ENCODE measurements at regions not wholly inside any gene's neighbourhood (a gene's known extent, or its start where the extent isn't known, plus 50 kb on each side); places are given as distances from the start of the nearest gene placed in this dataset.

DNA sequence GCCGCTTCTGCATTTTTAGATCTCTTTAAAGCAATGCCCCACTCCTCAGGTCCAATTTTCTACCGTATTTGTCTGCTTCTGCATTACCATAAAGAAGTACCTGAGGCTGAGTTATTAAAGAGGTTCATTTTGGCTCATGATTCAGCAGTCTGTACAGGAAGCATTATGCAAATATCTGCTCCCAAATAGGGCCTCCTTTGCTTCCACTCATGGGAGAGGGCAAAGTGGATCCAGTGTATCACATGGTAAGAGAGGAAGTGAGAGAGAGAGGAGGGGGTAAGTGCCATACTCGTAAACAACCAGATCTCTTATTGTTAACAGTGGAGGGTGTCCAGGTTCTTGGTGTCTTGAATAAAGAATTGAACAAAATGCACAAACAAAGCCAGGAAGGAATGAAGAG, 316.1 kb upstream of the SEL1L start:
- DNase-seq = no peak

DNA sequence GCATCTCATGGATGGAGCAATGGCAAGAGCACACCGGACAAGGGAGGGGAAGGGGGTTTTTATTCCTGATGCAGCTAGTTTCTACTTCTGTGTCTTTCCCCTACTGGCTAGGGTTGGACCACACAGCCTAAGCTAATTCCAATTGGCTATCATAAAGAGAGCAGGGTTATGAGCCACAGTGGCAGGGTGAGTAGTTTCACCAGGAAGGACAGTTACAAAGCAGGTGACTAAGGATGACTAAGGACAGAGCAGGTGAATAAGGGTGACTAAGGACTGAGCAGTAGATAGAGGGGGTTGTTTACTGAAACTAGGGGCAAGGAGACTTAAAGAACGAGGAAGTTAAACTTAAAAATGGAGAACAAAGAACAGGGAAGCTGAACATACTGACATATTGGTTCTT, 321.4 kb upstream of the SEL1L start:
- DNase-seq = no peak

DNA sequence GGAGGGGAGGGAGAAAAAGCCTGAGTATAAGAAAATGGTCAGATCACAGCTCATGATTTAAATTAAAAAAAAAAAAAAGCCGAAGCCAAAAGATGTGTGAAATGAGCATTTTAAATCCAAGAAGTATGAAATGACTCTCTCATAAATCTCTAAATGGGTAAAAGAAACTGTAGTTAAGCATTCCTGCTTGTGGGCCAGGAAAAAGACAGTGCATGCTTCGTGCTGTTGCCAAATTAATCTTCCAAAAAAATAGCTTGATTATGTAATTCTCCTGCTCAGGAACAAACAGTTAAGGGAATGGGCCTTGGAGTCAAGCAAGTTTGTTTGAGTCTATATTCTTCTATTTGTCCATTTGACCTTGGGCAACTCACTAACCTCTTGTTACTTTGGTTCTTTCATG, 325.4 kb upstream of the SEL1L start:
- DNase-seq = no peak

DNA sequence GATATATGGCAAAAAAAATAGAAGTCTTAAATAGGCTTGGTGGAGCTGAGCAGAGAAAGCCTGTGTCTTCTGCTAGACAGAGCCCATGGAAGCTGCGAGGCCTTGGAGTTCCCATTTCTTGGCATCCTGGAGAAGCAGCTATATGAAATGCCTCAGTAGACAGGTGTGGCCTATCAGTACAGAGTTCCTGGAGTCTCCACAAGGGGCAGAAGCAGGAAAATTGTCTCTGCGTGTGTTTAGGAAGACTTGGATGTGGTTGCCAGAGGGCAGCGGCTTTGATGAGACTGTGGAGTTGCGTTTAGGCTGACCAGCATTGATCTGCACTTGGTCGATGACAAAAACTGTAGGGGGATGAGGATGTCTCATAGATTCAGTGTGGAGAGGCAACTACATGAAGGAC, 334.5 kb upstream of the SEL1L start:
- DNase-seq = no peak

DNA sequence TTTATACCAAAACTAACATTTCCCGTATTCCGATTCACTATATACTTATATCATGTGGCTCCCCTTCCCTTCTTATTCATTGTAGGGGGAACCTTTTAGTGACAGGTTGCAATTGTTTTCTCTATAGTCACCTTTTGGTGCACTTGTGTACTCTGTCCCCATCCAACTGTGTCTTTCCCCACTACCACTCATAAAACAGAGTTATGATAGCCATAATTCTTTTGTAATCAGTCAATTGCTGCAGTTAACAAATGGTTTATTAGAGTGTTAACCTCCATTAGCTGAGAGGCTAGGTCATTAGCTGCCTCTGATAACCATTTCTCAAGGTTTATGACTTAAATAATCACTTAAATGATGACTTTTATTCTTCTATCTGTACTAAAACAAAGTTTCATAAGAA, 338.1 kb upstream of the SEL1L start:
- no peak for DNase-seq

DNA sequence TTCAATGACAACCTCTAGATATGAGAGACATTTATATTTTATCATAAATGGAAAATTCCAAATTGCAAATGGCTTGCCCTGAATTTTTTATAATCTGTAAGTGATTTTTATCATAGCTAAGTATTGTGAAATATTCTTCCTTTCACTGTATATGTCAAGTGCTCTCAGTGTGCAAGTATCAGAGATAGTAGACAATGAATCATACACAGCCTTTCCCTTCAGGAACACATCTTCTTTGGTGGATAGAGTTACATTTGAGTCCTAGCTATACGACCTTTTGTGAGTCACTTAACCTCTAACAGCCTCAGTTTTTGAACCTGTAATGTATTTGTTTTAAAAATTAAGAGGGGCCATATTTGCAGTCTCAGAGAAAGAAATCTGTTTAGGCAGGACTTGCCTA, 350.7 kb upstream of the SEL1L start:
- no peak for DNase-seq

DNA sequence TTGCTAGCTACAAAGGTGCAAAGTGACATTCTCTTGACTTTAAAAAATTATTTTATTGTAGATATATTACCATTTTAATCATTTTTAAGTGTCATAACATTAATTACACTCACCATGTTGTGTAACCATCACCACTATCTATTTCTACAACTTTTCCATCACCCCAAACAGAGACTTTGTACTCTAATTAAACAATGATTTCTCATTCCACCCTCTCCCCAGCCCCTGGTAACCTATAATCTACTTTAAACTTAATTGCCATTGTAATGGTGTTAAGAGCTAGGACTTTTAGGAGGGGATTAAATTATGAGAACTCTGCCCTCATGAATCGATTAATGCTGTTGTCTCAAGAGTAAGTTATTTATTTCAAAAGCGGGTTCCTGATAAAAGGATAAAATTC, 352.9 kb upstream of the SEL1L start:
- no peak for DNase-seq

DNA sequence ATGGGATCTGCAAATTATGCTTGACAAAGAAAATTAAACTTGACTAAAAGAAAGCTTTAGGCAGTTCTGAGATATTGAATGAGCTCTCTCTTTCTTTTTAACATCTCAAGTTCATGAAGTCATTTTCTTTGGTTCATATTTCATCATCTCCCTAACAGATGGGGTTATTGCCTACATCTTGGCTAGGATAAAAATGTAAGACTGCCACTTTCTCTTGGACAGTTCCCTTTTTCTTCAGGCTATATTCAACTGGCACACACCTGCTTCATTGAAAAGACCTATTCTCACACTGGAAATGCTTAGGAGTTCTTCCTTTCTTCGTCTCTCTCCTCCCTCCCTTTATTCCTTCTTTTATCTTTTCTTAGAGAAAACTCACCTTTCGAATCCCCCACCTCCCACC, 355.9 kb upstream of the SEL1L start:
- no peak for DNase-seq

DNA sequence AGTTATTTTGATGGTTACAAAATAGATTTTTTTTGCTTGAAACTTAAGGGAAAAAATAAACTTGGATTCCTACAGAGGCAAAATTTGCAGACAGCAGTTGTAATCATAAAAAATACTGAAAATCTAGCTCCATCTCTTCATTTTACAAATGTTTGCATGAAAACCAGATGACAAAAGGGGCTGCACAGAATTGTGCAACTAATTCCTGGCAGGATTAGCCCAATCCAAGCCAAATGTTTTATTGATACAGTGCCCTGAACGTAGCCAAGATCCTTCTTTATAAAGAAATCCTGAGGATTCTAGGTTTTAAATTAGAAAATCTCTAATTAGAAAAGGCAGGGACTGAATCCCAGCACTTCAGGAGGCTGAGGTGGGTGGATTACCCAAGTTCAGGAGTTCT, 356.4 kb upstream of the SEL1L start:
- no peak for DNase-seq

DNA sequence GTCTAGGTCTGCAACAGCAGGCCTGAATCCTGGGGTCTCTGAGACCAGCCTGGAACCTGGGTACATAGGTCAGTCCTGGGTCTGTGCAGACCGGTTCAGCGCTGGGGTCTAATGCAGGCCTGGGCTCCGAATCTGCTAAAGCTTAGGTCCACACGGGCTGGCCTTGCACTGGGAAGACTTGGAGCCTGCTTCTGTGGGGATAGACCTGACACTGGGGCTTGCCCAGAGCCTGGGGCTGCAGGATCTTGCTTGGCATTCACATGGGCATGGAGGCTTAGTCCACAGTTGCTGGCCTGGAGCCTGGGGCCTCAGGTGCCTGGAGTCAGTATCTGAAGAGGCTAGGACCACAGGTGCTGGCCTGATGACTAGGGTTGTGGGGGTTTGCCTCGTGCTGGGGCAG, 369.8 kb upstream of the SEL1L start:
- DNase-seq = no peak

DNA sequence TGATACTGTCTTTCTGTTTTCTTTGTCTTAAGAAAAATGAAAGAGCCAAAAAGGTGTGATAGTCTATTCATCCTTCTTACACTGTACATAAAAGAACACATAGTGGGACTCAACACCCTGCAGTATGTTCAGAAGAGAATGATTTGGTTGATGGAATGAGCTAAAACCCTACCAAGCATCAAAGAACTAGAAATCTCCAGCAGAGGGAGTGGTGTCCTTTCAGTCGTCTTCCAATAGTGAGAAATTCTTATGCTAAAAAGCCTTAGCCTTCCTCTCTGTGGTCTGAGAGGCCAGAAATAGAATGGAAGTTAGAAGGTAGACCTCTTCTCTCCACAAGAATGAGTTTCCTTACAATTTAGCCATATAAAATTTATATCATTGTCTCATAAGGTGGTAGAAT, 393.4 kb upstream of the SEL1L start:
- DNase-seq = no peak

DNA sequence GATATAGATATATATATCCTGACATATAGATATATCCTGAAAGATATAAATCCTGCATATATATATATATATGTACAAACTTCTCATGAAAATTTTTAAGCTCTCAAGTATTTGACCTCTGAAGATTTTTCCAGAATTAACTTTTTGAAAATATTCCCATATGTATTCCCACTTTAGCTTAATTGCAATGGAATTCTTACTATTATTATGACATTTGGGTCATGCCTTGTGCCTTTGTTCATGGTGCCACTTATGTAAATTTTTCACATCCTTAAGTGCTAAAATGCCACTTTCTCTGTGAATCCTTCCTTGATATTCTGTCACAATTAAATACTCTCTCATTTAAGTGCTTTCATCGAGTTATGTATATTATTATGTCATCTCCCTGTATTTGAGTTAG, 398.2 kb upstream of the SEL1L start:
- no peak for DNase-seq

DNA sequence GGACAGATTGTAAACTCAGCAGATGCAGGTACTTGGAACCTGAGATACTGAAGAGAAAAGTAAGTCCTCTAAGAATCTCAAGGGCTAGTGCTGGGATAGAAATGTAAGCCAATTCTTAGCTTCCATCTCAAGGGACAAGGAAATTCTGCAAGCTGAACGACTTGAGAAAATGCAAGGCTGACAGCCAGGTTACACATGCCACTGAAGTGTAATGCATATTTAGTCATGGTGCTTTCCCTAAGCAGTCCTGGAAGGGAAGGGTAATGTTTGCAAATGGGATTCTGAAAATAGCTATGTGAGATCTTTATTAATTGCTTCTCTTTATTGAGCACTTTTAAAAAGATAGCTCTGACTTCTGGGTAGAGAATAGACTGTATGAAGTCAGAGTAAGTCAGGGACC, 402.7 kb upstream of the SEL1L start:
- DNase-seq = no peak

DNA sequence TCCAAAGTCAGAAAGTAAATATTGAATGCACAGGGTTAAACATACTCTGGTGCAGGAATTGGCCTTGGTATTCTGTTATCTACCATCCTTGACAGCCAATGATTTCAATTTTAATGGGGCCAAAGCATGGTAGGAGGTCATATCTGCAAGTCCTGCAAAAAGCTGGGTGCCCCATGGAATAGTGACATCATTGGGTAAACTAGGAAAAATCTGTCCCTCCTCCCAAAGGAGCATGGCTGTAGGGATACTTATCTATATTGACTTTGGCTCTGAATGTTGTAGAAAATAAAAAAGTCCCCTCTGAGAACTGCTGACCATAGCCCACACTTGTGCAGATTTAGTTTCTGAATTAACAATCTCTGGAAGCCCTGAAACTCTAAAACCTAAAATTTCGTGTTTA, 403.2 kb upstream of the SEL1L start:
- DNase-seq = no peak

DNA sequence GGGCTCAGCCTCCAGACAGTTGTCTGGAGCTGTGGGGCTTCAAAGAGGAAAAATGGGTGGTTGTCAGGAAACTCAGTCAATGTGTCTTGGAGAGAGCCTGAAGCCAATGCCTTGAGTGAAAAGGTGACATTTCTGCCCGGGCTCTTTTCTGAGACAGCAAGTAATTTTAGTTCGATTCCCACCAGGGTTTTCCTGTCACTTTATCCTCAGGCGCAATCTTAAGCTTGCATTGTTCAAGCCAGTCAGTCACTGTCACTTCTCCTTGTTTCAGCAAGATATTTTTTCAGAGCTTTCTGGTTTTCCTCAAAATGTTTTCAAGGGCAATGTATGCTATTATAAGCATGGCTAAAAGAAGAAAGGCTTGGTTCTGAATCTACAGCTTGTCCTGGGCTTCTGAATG, 404.7 kb upstream of the SEL1L start:
- DNase-seq = no peak

DNA sequence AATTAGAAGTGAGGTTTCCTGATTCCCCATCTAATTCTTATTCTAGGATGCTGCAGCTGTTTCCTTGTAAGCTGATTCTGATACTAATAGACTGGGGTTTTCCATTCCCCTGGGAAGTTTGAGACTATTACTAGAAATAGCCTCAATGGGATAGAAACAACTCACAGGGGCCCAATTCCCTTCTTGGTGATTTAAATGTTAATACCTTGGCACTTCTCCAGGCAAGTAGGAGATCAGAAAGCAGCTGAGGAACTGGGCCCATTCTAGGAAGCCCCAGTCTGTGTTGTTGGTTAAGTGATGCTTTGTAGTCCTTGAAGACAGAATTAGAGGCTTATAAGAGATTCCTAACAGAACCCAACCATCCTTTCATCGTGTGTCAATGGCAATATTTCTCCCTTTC, 407.0 kb upstream of the SEL1L start:
- no peak for DNase-seq

DNA sequence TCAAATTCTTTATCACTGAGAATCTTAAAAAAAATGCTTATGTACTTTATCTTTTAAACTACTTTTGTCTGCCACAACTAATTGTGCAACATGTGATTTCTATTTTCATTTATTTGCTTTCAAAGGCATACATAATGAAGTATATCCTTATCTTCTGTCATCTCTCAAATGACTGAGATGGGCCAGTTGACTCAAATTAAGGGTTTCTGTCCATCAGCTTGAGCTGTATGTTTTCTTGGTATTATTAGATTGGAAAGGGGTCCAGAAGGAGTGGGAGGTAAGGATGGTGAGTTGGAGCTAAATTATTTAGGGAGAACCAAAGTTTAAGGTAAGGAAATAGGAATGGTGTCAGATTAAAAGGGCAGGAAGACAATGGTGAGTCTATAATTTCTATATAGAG, 408.4 kb upstream of the SEL1L start:
- no peak for DNase-seq

DNA sequence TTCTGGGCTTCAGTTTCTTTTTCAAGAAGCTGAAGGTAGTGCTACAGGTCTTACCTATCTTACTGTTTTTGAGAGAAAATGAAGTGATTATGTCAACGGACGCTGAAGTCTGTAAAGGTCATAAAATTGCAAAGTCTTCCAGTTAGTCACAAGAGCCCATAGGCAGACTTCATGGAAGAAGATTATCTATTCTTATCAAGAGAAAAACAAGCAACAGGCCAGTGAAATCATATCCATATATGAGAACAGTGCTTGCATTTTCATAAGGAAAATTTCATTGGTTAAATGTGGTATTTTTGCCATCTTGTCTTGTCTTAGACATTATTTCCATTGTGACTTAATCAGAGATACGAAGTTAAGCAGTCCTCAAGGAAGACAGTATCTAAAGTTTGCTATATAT, 412.7 kb upstream of the SEL1L start:
- no peak for DNase-seq

DNA sequence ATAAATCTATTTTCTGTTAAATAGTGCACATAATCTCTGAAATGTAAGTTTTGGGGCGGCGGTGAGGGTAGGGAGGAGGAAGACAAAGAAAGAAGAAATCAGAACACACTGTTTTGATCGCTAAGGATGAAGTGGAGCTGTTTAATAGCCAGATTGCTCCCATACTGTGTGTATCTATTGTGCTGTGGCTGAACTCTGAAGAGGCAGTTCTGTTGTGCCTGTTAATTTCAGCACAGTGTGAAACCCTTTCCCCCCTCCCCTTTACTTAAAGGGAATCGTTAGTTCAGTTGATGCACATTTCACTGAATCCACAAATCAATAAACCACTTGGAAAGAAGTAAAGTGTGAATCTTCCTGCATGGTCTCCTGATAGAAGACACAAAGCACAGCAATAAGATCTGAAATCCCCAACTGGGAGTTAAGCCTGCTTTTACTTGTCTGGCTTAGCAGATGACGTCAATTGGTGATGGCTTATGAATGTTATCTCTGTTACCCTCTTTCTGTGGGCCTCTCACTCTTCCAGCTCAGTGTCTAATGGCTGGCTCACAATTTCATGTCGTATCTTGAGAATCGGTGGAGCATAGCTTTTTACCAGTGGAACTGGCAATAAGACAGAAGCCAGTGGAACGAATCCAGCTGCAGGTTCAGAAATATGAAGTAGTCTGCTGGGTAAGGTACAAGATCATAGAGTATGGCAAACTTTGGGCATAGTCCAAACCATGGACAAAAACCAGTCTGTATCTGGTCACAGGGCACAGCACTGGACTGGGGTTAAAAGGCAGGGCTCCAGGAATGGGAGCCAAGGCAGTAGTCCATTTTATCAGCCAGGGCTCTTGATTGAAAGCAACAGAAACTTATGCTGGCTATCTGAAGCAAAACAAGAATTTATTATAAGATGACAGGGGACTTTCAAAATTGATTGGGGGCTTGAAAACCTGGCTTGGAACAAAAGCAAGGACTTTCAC, 413.5 kb upstream of the SEL1L start:
- no peak for DNase-seq

DNA sequence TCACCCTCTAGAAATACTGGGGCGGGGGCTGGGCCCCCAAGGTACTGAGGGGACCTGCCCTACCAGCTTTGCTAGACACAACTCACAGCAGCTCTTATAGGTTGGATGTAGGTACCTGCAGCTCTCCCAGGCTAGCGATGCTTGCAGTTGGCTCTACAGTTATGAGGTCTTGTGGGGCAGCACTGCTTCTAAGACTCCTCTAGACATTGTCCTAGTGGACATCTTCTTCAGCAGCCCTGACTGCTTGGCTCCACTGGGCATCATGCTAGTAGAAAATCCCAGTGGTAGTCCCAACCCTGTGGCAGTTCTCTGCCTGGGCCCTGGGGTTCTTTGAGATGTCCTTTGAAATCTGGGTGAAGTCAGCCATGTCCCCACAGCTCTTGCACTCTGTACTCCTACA, 419.3 kb upstream of the SEL1L start:
- DNase-seq = no peak

DNA sequence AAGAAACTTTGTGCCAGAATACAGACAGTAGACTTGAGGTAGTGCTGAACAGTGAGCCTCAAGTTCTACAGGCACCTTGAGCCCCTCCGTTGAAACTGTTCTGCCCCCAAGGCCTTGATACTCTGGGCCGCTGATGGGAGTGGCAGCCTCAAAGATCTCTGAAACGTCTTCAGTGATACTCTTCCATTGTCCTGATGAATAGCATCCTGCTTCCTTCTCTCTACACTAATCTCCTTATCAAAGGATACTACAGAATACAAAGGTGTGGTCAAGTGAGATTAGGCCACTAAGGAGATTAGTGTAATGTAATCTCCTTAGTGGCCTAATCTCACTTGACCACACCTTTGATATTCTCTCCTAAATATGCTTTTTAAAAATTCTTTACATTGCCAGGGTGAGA, 419.8 kb upstream of the SEL1L start:
- DNase-seq = no peak

DNA sequence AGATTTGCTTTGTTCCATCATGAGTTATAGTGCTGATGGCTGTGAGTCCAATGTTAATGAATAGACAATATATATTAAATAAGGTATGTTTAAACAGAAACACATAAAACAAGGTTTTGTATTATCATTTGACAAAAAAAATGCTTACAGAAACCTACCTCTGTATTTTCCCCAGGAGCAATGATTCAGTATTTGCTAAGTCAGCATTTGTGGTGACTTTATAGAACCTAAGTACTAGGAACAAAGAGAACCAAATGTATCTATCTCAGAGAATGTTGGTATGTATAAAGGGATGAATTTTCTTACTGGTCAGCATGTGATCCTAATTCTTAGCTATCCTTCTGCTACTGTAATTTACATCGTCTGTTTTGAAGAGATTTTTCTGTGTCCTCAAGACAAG, 421.5 kb upstream of the SEL1L start:
- no peak for DNase-seq

DNA sequence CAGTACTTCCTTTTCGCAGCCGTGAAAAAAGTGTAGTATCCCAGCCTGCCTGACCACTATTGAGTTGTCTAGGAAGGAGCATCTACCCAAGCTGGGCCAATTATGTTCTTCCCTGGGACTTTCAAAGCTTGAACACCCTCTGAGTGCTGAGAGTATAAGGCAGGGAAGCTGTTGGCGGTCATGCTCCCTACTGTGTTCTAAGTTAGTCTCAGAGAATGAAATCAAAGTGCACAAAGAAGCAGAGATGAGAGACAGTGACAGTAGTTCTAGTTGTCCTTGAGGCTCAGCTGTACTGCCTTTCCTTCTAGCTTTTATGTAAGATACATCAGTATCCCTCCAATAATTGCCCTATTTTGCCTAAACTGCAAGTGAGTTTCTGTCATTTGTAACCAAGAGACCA, 427.1 kb upstream of the SEL1L start:
- DNase-seq = no peak

DNA sequence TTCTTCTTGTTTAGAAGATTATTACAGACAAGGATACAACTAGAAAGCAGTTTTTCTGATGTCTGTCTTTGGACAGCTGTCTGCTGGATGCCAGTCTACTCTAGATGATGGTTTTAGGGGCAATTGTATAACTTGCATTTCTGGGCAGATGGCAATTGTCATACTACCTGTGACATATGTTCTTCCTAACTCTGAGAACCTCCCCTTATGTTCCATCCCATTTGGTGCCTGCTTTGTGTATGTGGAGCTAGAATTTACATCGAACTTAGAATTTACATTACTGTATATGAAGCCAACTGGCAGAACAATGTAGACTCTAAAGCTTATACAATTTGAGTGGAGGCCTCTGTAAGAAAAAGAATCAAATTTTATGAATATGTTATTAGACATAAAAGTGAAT, 430.2 kb upstream of the SEL1L start:
- no peak for DNase-seq

DNA sequence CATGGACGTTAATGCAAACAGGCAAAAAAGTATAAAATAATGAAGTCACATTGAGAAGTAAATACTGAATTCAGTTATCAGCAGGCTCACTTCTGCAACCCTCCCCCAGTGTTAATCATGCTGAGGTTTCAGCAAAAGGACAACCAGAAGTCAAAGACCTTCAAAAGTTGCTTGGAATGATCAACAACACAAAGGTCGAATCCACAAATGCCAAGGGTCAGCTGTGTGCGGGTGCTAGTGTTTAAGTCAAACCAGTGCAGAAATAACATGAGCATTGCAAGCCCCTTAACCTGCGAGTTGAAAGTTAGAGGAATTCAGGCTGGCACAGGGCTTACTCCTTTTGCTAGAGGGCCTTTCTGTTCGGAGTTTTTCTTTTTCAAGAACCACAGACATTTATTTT, 436.7 kb upstream of the SEL1L start:
- no peak for DNase-seq

Data from NCI-H2107 (cell line).